B cell (primary cell): ENCODE measurements at regions not wholly inside any gene's neighbourhood (a gene's known extent, or its start where the extent isn't known, plus 50 kb on each side); places are given as distances from the start of the nearest gene placed in this dataset.
"Not testable (repeated sequence)": the region's sequence is repeated elsewhere in the genome, so short reads cannot be mapped to it uniquely, and the experiment has no call there.

ENCODE experiments used
- ATAC-seq: fragments of 200-7000 bp; cut with Tn5 transposase; one replicate; pipeline ENCODE4 v1.10.0; 2021; ENCODE audit warnings: low read depth, mild to moderate bottlenecking, moderate number of reproducible peaks, moderate library complexity
- CTCF ChIA-PET: fragments of 350-600 bp; sonication (Branson Sonifier 250); formaldehyde crosslinking; loops from one replicate; lab custom pipeline; 2021; ENCODE audit warnings: antibody characterized with exemption, inconsistent platforms; lab: Charles Lee
- POLR2A ChIA-PET: fragments of 350-600 bp; sonication (Branson Sonifier 250); formaldehyde crosslinking; loops from one replicate; lab custom pipeline; 2021; ENCODE audit warnings: antibody characterized with exemption; lab: Charles Lee
- DNase-seq: peaks from one replicate; pipeline ENCODE4 v3.0.0; 2013
- H2AFZ ChIP-seq: 2 replicates; pipeline ENCODE4 v1.6.1; 2012; ENCODE audit warnings: mild to moderate bottlenecking, low read depth, low read length; ENCODE audit not compliant: insufficient read depth, poor library complexity, severe bottlenecking
- H3K27ac ChIP-seq, 2 donors: 1 replicate in 1 of 2; 2 replicates in 1 of 2; pipeline ENCODE4 v1.5.1; 2012 to 2013; ENCODE audit warnings: low read length in 2 of 2, mild to moderate bottlenecking in 2 of 2, moderate library complexity in 1 of 2
- H3K27me3 ChIP-seq, 4 experiments: fragments of 200-600 bp in 1 of 4; sonication (generic) in 1 of 4; replicated peaks in 1 of 4; 1 replicate in 2 of 4; 2 replicates in 2 of 4; pipeline versions ENCODE4 v1.6.1 to v1.7.0; 2013 to 2016; ENCODE audit warnings: low read length in 3 of 4, mild to moderate bottlenecking in 2 of 4, mixed read lengths in 1 of 4, moderate library complexity in 1 of 4; ENCODE audit not compliant: insufficient read depth in 4 of 4, control insufficient read depth in 3 of 4; ENCODE audit errors: control extremely low read depth in 1 of 4
- H3K36me3 ChIP-seq, 2 experiments: replicated peaks in 1 of 2; 1 replicate in 1 of 2; 2 replicates in 1 of 2; pipeline versions ENCODE4 v1.6.1 to v1.7.1; 2013; ENCODE audit warnings: low read length in 1 of 2; ENCODE audit not compliant: insufficient read depth in 2 of 2, control insufficient read depth in 1 of 2; ENCODE audit errors: control extremely low read depth in 1 of 2, extremely low read depth in 1 of 2
- H3K4me1 ChIP-seq, 2 donors: fragments of 200-600 bp in 1 of 2; sonication (generic) in 1 of 2; 1 replicate in 1 of 2; 2 replicates in 1 of 2; pipeline versions ENCODE4 v1.5.1 to v1.6.1; 2013 to 2017; ENCODE audit warnings: low read length in 2 of 2; ENCODE audit not compliant: control insufficient read depth in 2 of 2, insufficient read depth in 2 of 2
- H3K4me2 ChIP-seq: replicated peaks from 2 replicates; pipeline ENCODE3; 2012; ENCODE audit warnings: mild to moderate bottlenecking, low read depth, low read length; ENCODE audit not compliant: poor library complexity, severe bottlenecking
- H3K4me3 ChIP-seq, 5 experiments: fragments of 200-600 bp in 1 of 5; sonication (generic) in 1 of 5; 1 replicate in 3 of 5; 2 replicates in 2 of 5; pipeline versions ENCODE4 v1.5.1 to v1.7.0; 2011 to 2016; ENCODE audit warnings: low read length in 4 of 5, mild to moderate bottlenecking in 4 of 5, low read depth in 2 of 5, control low read depth in 1 of 5, moderate library complexity in 1 of 5; ENCODE audit not compliant: insufficient read depth in 1 of 5; ENCODE audit errors: control extremely low read depth in 1 of 5, extremely low read depth in 1 of 5
- H3K79me2 ChIP-seq: fragments of 200-600 bp; sonication (generic); one replicate; pipeline ENCODE4 v1.6.0; 2016; ENCODE audit warnings: low read length; ENCODE audit not compliant: control insufficient read depth, insufficient read depth
- H3K9ac ChIP-seq: fragments of 200-600 bp; sonication (generic); 2 replicates; pipeline ENCODE4 v1.6.1; 2017; ENCODE audit warnings: mild to moderate bottlenecking, low read length, moderate library complexity
- H3K9me3 ChIP-seq, 3 donors: one replicate each; pipeline versions ENCODE4 v1.6.1 to v1.7.1; 2013; ENCODE audit warnings: low read length in 2 of 3; ENCODE audit not compliant: control insufficient read depth in 2 of 3, insufficient read depth in 1 of 3; ENCODE audit errors: control extremely low read depth in 1 of 3
- H4K20me1 ChIP-seq: 2 replicates; pipeline ENCODE4 v1.6.0; 2012; ENCODE audit warnings: mild to moderate bottlenecking, low read length; ENCODE audit not compliant: insufficient read depth, control insufficient read depth, poor library complexity, severe bottlenecking
- H3K27ac Mint-ChIP-seq: one replicate; pipeline ENCODE4 v1.8.0; 2021; ENCODE audit warnings: mixed read lengths
- H3K27me3 Mint-ChIP-seq: one replicate; pipeline ENCODE4 v1.8.0; 2021; ENCODE audit warnings: mixed read lengths
- H3K4me1 Mint-ChIP-seq: one replicate; pipeline ENCODE4 v1.8.0; 2021; ENCODE audit warnings: mixed read lengths
- H3K4me3 Mint-ChIP-seq: one replicate; pipeline ENCODE4 v1.8.0; 2021; ENCODE audit warnings: mixed read lengths
- H3K9me3 Mint-ChIP-seq: one replicate; pipeline ENCODE4 v1.8.0; 2022; ENCODE audit warnings: mixed read lengths; ENCODE audit not compliant: insufficient read depth
- CTCF ChIP-seq: fragments of 200-600 bp; IDR thresholded peaks from one replicate; pipeline ENCODE4 v1.8.0; 2022; ENCODE audit warnings: antibody characterized with exemption, mild to moderate bottlenecking
- EZH2 ChIP-seq: IDR thresholded peaks from 2 replicates; pipeline ENCODE4 v1.6.1; 2012; ENCODE audit warnings: borderline replicate concordance, low read depth, mild to moderate bottlenecking, moderate library complexity, low read length; ENCODE audit not compliant: insufficient read depth, poor library complexity, severe bottlenecking
- WGBS: methylation state at CpG from one replicate; pipeline ENCODE4 v1.1.5; 2013; ENCODE audit warnings: missing lambda C conversion rate; ENCODE audit not compliant: insufficient coverage; 5-methylcytosine and 5-hydroxymethylcytosine counted together
- intact Hi-C: fragments of 100-400 bp; cut with micrococcal nuclease; formaldehyde crosslinking; loops from one replicate; pipeline ENCODE4 v1.10.0; 2022

GRCh38 chr15:20643024-20643770 is 101.6 kb upstream of the GOLGA6L6 start:
- H3K79me2 ChIP-seq: no peaks in the 10 kb centered on the region
- DNase-seq: no peak
- H3K9me3 ChIP-seq: no peaks in the 10 kb centered on the region
- H4K20me1 ChIP-seq: no peaks in the 10 kb centered on the region
- CTCF ChIA-PET: no interaction called here
- ATAC-seq: no peak
- no peak overlapping the region for H3K27ac Mint-ChIP-seq
- H3K4me1 ChIP-seq: peaks cover 6 to 8% of the 10 kb centered on the region in 2 donors
- H3K4me2 ChIP-seq: no peak overlapping the region
- H2AFZ ChIP-seq: no peak overlapping the region
- TF ChIP-seq CTCF: no peak
- TF ChIP-seq EZH2: no peak
- POLR2A ChIA-PET: no interaction called here
- 89% methylated on average over 3 of the region's 5 CpGs for WGBS
- H3K9me3 Mint-ChIP-seq: no peaks in the 10 kb centered on the region
- H3K27ac ChIP-seq: no peak overlapping the region
- H3K4me3 ChIP-seq: no peak overlapping the region
- peaks cover 20% of the 10 kb centered on the region for H3K27me3 Mint-ChIP-seq
- H3K4me1 Mint-ChIP-seq: no peaks in the 10 kb centered on the region
- peaks cover 0 to 7% (median 0%) of the 10 kb centered on the region in 4 experiments for H3K27me3 ChIP-seq
- H3K4me3 Mint-ChIP-seq: no peak overlapping the region
- intact Hi-C loops: no loop called here
- H3K9ac ChIP-seq: no peak overlapping the region
- no peaks in the 10 kb centered on the region for H3K36me3 ChIP-seq

- peaks cover 20% of the 10 kb centered on the region for H3K27me3 Mint-ChIP-seq
- Histone ChIP-seq H3K27ac (no peak overlapping the region), H4K20me1 (no peaks in the 10 kb centered on the region), H3K4me2 (no peak overlapping the region), H3K9me3 (no peaks in the 10 kb centered on the region), H3K4me3 (no peak overlapping the region), H3K27me3 (peaks cover 0 to 7% (median 0%) of the 10 kb centered on the region in 4 experiments), H3K9ac (no peak overlapping the region), H3K36me3 (no peaks in the 10 kb centered on the region), H3K79me2 (no peaks in the 10 kb centered on the region), H3K4me1 (peaks cover 6 to 8% of the 10 kb centered on the region in 2 donors), H2AFZ (no peak overlapping the region)
- 84% methylated on average over 5 of the region's 6 CpGs for WGBS
- no peaks in the 10 kb centered on the region for H3K9me3 Mint-ChIP-seq
- no peak for ATAC-seq
- H3K4me1 Mint-ChIP-seq: no peaks in the 10 kb centered on the region
- H3K27ac Mint-ChIP-seq: no peak overlapping the region
- intact Hi-C loops: no loop called here
- DNase-seq: no peak
- POLR2A ChIA-PET: no interaction called here
- no peak for TF ChIP-seq CTCF
- no peak for TF ChIP-seq EZH2
- CTCF ChIA-PET: no interaction called here
- no peak overlapping the region for H3K4me3 Mint-ChIP-seq
Observed at GRCh38 chr15:20642054-20642767, 100.6 kb upstream of the GOLGA6L6 start.

- H4K20me1 ChIP-seq, DNase-seq, H3K4me1 Mint-ChIP-seq, H3K4me3 ChIP-seq, H3K27ac ChIP-seq, intact Hi-C loops, H3K9me3 Mint-ChIP-seq, CTCF ChIA-PET, H3K4me1 ChIP-seq, POLR2A ChIA-PET, H2AFZ ChIP-seq, H3K9ac ChIP-seq, ATAC-seq, H3K79me2 ChIP-seq, H3K4me2 ChIP-seq, H3K4me3 Mint-ChIP-seq, H3K27ac Mint-ChIP-seq, H3K36me3 ChIP-seq, H3K27me3 ChIP-seq, H3K9me3 ChIP-seq: not testable (repeated sequence)
- no CpG with 5 or more reads among the region's 5 CpGs for WGBS
- H3K27me3 Mint-ChIP-seq: peaks cover 20% of the 10 kb centered on the region
Observed at GRCh38 chr15:20640427-20640826, 98.8 kb upstream of the GOLGA6L6 start.
